ENCODE measurements at regions not wholly inside any gene's neighbourhood (a gene's known extent, or its start where the extent isn't known, plus 50 kb on each side); places are given as distances from the start of the nearest gene placed in this dataset.

DNA sequence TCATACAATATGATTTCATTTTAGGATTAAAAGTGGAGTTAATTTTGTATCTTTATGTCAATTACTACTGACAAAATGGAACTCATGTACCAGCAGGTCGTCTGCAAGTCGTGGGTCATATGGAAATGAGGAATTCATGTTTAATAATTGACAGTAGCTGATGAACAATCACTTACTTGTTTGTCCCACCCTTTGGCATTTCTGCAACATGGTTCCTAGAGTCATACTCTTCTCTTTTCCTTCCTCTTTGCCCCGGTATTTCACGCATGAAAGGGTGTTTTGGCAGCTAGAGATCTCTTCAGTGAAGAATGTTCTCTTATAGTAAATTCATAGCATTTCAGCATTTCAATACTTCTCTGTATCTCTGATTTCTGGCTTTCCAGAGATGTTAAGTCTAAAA is 133.3 kb upstream of the SLC24A5 start (continued):
- TF ChIP-seq HNF4G (IDR thresholded peaks at IDR 0.05): no peak
- TF ChIP-seq TAF1 (conservative IDR thresholded peaks at IDR 0.05): no peak
- TF ChIP-seq RAD21 (IDR thresholded peaks at IDR 0.05): no peak

GRCh38 chr15:47987908-47988532 is 132.8 kb upstream of the SLC24A5 start:
- Histone ChIP-seq H3K36me3 (ENCODE audit: control insufficient read depth in 4 of 4, insufficient read depth in 3 of 4, low read depth in 1 of 4, low read length in 3 of 4) (no peaks in the 10 kb centered on the region), H3K9ac (ENCODE audit: low read depth in 1 of 2, low read length in 2 of 2) (no peak overlapping the region), H3K4me1 (ENCODE audit: control insufficient read depth in 4 of 4, insufficient read depth in 4 of 4, low read length in 3 of 4) (no peaks in the 10 kb centered on the region), H3K4me3 (ENCODE audit: low read depth in 1 of 3, low read length in 3 of 3) (no peak overlapping the region), H3K27ac (ENCODE audit: low read depth in 1 of 2, low read length in 2 of 2) (no peak overlapping the region), H3K27me3 (ENCODE audit: control insufficient read depth in 4 of 4, insufficient read depth in 4 of 4, low read length in 3 of 4) (no peaks in the 10 kb centered on the region), H3K9me3 (ENCODE audit: control insufficient read depth in 4 of 4, low read length in 3 of 4) (no peaks in the 10 kb centered on the region)
- WGBS: 49% methylated on average over 3 of the region's 3 CpGs
- no peak for DNase-seq (ENCODE audit: low spot score)
- no peak for TF ChIP-seq HNF4A (conservative IDR thresholded peaks at IDR 0.05)
- TF ChIP-seq HNF4G (IDR thresholded peaks at IDR 0.05): no peak
- no peak for TF ChIP-seq YY1 (IDR thresholded peaks at IDR 0.05)
- no peak for TF ChIP-seq JUND (IDR thresholded peaks at IDR 0.05)
- no peak for TF ChIP-seq ATF3 (IDR thresholded peaks at IDR 0.05)
- no peak for TF ChIP-seq SP1 (IDR thresholded peaks at IDR 0.05)
- TF ChIP-seq MAX (IDR thresholded peaks at IDR 0.05): no peak
- TF ChIP-seq, protein P1, sequence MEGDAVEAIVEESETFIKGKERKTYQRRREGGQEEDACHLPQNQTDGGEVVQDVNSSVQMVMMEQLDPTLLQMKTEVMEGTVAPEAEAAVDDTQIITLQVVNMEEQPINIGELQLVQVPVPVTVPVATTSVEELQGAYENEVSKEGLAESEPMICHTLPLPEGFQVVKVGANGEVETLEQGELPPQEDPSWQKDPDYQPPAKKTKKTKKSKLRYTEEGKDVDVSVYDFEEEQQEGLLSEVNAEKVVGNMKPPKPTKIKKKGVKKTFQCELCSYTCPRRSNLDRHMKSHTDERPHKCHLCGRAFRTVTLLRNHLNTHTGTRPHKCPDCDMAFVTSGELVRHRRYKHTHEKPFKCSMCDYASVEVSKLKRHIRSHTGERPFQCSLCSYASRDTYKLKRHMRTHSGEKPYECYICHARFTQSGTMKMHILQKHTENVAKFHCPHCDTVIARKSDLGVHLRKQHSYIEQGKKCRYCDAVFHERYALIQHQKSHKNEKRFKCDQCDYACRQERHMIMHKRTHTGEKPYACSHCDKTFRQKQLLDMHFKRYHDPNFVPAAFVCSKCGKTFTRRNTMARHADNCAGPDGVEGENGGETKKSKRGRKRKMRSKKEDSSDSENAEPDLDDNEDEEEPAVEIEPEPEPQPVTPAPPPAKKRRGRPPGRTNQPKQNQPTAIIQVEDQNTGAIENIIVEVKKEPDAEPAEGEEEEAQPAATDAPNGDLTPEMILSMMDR (IDR thresholded peaks at IDR 0.05; ENCODE audit: low read depth, low read length, missing input control): peak; percentile 67
- TF ChIP-seq REST (IDR thresholded peaks at IDR 0.05): no peak
- TF ChIP-seq RAD21 (IDR thresholded peaks at IDR 0.05): peak; percentile 87 to 89
- TF ChIP-seq FOXA1 (IDR thresholded peaks at IDR 0.05): no peak

DNA sequence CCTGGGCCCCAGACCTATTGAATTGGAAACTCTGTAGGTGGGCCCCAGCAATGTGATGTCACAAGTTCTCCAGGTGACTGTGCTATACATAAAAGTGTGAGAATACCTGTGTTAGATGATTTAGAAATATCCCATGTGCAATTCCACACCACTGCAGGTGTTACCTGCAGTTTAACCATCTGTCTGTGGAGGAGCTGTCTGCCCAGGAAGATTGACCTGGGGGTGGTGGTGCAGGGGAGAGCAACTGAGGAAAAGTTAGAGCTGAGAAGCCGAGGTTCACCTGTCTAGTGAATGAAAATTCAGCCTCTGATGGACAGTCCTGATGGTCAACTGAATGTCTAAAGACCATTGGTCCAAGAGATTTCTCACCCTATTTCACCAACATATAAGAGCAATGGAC is 132.2 kb upstream of the SLC24A5 start:
- no peaks in the 10 kb centered on the region for H3K36me3 ChIP-seq (ENCODE audit: control insufficient read depth in 4 of 4, insufficient read depth in 3 of 4, low read depth in 1 of 4, low read length in 3 of 4)
- no peaks in the 10 kb centered on the region for H3K4me1 ChIP-seq (ENCODE audit: control insufficient read depth in 4 of 4, insufficient read depth in 4 of 4, low read length in 3 of 4)
- no peak overlapping the region for H3K4me3 ChIP-seq (ENCODE audit: low read depth in 1 of 3, low read length in 3 of 3)
- no peak overlapping the region for H3K27ac ChIP-seq (ENCODE audit: low read depth in 1 of 2, low read length in 2 of 2)
- no peaks in the 10 kb centered on the region for H3K27me3 ChIP-seq (ENCODE audit: control insufficient read depth in 4 of 4, insufficient read depth in 4 of 4, low read length in 3 of 4)
- TF ChIP-seq, protein P1 (IDR thresholded peaks at IDR 0.05; ENCODE audit: low read depth, low read length, missing input control): no peak
- TF ChIP-seq FOXA1 (IDR thresholded peaks at IDR 0.05): no peak
- no peaks in the 10 kb centered on the region for H3K9me3 ChIP-seq (ENCODE audit: control insufficient read depth in 4 of 4, low read length in 3 of 4)
- 30% methylated on average over 1 of the region's 1 CpG for WGBS
- DNase-seq (ENCODE audit: low spot score): no peak
- no peak overlapping the region for H3K9ac ChIP-seq (ENCODE audit: low read depth in 1 of 2, low read length in 2 of 2)

Data from liver (tissue), 8 donors.